ENCODE measurements at regions not wholly inside any gene's neighbourhood (a gene's known extent, or its start where the extent isn't known, plus 50 kb on each side); places are given as distances from the start of the nearest gene placed in this dataset.
"Not testable (repeated sequence)": the region's sequence is repeated elsewhere in the genome, so short reads cannot be mapped to it uniquely, and the experiment has no call there.

GRCh38 chr13:109257761-109258157 lies 528.6 kb downstream of the IRS2 start:
- ATAC-seq (ENCODE audit: poor library complexity); DNase-seq; intact Hi-C loops (cut with DNase I): not testable (repeated sequence)
